LNCaP clone FGC (cell line): ENCODE measurements at regions not wholly inside any gene's neighbourhood (a gene's known extent, or its start where the extent isn't known, plus 50 kb on each side); places are given as distances from the start of the nearest gene placed in this dataset.

Experiments used
- DNase-seq: peaks from one replicate; pipeline ENCODE4 v3.0.0-alpha.2; 2011; ENCODE audit warnings: low read depth
- H3K4me3 ChIP-seq: 2 replicates; pipeline ENCODE4 v1.5.1; 2011; ENCODE audit warnings: mild to moderate bottlenecking, low read depth, low read length, control low read depth
- CTCF ChIP-seq: IDR thresholded peaks from 2 replicates; pipeline ENCODE4 v1.5.1; 2012; ENCODE audit warnings: mild to moderate bottlenecking; ENCODE audit not compliant: control insufficient read depth, insufficient read depth; ENCODE audit errors: extremely low read depth

GRCh38 chr1:188137221-188137620, 1308.5 kb downstream of the PLA2G4A start:
- DNase-seq, result no peak
- H3K4me3 ChIP-seq, result no peak overlapping the region
- no peak for TF ChIP-seq CTCF

- DNase-seq, result no peak
Measured at GRCh38 chr1:188140958-188141357, 1312.2 kb downstream of the PLA2G4A start.

GRCh38 chr1:188154196-188154595, 1325.4 kb downstream of the PLA2G4A start:
- no peak for TF ChIP-seq CTCF
- DNase-seq, result no peak
- no peak overlapping the region for H3K4me3 ChIP-seq

More at GRCh38 chr1:188140958-188141357, 1312.2 kb downstream of the PLA2G4A start:
- no peak for TF ChIP-seq CTCF
- H3K4me3 ChIP-seq, result no peak overlapping the region

- DNase-seq, result no peak
- no peak overlapping the region for H3K4me3 ChIP-seq
- TF ChIP-seq CTCF, result no peak
Measured at GRCh38 chr1:188154761-188155160, 1326.0 kb downstream of the PLA2G4A start.

GRCh38 chr1:188155261-188155660, 1326.5 kb downstream of the PLA2G4A start:
- TF ChIP-seq CTCF, result no peak
- H3K4me3 ChIP-seq, result no peak overlapping the region
- DNase-seq, result no peak

GRCh38 chr1:188164459-188164858, 1335.7 kb downstream of the PLA2G4A start:
- DNase-seq, result no peak
- TF ChIP-seq CTCF, result no peak
- H3K4me3 ChIP-seq, result no peak overlapping the region

- H3K4me3 ChIP-seq, result no peak overlapping the region
- no peak for TF ChIP-seq CTCF
- no peak for DNase-seq
Measured at GRCh38 chr1:188166654-188167053, 1337.9 kb downstream of the PLA2G4A start.
